GM18502 (cell line): ENCODE measurements at regions not wholly inside any gene's neighbourhood (a gene's known extent, or its start where the extent isn't known, plus 50 kb on each side); places are given as distances from the start of the nearest gene placed in this dataset.
"Not testable (repeated sequence)": the region's sequence is repeated elsewhere in the genome, so short reads cannot be mapped to it uniquely, and the experiment has no call there.

Experiments used
- ATAC-seq: cut with Tn5 transposase; IDR thresholded peaks from one replicate; pipeline ENCODE4 v1.9.1; 2021; ENCODE audit warnings: mild to moderate bottlenecking; ENCODE audit not compliant: unreplicated experiment, poor library complexity

DNA sequence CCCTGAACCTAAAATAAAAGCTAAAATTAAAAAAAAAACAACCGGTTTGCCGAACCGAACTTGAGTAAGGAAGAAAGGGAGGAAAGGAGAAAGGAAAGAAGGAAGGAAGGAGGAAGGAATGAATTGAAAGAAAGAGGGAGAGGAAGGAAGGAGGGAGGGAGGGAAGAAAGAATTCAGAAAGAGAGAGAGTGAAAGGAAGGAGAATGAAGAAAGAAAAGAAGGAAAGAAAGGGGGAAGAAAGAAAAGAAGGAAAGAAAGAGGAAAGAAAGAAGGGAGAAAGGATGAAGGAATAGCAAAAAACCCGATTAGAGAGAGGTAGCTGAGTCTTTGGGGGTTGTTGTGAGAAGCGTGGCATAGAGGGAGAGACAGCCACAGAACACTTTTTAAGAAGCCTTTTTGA is 121.4 kb downstream of the FGF18 start:
- ATAC-seq: no peak

DNA sequence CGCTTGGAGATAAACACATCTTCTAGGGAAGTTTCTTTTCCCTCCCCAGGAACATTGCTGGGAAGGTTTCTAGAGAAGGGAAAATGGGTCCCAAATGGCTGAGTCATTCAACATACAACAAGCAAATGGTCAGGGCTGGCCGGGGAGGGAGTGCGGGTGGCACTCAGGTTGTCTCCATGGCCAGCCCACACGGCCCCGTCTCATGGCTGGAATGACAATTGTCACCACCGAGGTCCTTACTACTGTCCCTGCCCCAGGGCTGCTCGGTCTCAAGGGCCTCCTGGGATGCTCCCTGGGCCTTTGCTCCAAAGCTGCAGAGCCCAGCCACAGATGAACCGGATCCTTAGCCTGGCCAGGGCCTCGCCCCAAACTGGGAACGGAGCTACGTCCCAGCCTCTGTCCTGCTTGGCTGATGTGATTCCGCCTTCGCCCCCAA is 121.9 kb downstream of the FGF18 start:
- no peak for ATAC-seq

DNA sequence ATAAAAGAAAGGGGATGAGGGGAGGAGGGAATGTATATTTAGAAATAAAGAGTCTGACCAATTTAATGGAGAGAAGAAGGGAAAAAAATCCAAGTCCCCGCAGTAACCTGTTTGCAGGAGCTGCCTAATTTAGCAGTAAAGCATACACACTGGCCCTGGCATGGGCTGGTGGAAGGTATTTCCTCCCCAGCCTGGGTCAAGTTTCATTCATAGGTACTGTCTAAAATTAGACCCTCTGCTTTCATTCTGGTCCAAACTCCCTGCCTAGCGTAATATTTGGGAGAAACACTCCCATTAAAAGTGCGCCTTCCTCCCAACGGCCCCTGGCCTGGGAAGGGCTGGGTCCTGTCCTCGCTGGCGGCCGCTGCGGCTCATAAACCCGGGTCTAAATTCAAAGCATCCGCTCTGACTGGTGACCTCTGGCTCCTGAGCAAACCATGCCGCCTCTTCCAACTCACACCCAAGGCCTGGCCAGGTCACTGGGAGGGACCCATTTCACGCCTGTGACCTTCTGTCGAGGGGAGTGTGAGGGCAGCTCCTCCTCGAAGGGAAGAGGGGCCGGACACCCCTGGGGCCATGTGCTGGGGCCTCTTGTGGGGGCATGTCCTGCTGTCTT is 123.2 kb downstream of the FGF18 start:
- ATAC-seq: no peak

DNA sequence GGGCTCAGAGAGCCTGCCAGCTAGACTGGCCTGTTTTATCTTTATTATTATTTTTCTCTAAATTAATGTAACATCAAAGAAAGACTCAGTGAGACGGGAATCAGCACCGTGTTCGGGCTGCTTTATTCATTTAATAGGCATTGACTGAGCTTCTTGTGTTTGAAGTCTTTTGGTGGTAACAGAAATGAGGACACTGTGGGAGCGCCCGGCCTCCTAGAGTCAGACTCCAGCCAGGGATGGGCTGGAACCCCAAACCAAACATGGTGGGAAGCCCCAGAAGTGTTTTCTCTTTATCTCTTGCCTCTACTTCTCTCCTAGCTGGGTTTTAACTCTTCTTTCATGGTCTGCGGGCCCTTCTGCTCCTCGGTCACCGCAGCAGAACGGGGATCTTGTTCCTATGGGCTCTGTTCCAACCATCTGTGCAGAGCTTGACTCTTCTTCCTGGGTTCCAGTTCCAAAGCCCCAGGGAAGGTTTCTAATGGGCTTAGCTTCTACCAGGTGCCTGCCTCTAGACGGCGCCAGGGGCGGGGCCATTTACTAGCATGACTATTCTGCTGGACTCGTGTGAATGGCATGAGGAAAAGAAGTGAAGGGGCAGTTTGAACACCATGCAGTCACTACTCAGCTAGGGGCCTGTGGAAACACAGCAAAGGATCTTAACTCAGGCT is 123.8 kb downstream of the FGF18 start:
- no peak for ATAC-seq

DNA sequence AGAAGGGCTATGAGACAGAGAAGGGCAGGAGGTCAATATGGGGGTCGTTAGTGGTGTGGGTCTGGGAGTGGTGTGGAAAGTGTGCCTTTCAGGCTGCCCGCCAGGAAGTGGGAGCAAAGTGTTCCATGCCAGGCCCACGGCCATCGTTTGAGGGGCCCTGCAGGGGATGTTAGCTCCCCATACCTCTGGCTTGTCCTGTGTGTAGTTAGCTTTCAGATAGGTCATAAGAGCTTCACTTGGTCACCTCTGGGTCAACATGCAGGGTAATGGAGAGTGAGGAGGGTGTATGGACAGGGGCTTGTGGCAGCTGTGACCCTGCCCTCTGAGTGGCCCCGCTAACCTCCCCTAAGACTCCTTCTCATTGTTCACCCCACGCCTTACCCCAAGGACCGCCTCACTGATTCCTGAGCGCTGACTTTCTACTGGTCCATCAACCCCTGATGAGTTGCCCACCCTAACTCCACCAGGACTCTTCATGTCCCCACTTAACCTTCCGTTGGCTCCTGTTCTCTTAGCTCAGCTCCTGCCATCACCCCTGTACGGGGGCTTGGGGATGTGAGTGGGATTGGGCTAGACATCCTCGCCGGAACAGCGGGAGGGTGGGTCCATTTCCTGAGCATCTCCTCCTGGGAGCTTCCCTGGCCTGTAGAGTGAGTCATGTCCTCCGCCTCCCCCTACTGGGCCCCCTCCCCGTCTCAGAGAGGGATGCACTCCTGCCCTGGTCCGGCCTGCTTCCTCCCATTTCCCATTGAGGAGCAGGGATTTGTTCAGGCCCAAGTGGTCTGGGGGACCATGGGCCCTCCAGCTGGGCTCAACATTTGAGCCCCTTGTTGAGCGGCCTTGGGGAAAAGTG is 125.7 kb downstream of the FGF18 start:
- no peak for ATAC-seq

DNA sequence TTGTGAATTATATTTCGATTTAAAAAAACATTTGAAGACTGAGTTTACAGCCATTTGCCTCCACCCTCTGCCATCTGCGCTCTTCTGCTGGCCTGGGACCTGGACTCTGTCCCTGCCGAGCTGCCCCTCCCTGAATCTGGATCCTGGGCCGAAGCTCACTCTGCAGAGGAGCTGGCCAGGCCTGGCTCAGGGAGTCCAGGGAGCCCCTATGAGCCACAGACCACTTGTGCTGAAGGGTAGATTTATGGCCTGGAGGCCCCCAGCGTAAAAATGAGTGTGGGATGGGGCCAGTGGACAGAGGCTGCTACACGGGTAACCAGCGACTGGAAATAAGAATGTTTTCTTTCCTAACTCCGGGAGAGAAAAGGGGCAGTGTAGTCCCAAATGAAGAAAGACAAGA is 129.8 kb downstream of the FGF18 start:
- no peak for ATAC-seq

DNA sequence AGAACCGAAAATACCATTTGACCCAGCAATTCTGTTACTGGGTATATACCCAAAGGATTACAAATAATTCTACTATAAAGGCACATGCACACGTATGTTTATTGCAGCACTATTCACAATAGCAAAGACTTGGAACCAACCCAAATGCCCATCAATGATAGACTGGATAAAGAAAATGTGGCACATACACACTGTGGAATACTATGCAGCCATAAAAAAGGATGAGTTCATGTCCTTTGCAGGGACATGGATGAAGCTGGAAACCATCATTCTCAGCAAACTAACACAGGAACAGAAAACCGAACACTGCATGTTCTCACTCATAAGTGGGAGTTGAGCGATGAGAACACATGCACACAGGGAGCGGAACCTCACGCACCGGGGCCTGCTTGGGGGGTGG is 134.4 kb downstream of the FGF18 start:
- ATAC-seq: not testable (repeated sequence)

DNA sequence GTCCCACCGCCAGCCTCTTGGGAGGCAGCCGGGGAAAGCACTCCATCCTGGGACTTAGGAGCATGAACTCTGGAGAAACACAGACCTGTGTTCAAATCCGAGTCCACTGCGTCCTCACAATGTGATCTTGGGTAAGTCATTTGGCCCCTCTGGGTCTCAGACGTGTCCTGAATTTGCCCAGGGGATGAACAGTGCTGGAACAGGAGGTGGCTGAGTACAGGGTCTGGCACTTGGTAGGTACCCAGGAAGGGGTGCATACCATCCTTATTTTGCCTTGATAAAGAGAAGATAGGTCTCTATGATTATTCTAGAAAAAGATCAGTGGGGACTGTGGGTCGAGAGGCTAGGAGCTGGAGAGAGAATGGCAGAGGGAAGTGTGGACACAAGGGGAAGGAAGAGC is 135.7 kb downstream of the FGF18 start:
- no peak for ATAC-seq

DNA sequence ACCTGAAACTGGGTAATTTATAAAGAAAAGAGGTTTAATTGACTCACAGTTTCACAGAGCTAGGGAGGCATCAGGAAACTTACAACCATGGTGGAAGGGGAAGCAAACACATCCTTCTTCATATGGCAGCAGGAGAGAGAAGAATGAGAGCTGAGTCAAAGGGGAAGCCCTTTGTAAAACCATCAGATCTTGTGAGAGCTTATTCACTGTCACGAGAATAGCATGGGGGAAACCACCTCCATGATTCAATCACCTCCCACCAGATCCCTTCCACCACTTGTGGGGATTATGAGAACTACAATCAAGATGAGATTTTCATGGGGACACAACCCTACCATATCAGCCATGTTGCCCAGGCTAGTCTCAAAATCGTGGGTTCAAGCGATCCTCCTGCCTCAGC is 143.4 kb downstream of the FGF18 start:
- ATAC-seq: no peak

DNA sequence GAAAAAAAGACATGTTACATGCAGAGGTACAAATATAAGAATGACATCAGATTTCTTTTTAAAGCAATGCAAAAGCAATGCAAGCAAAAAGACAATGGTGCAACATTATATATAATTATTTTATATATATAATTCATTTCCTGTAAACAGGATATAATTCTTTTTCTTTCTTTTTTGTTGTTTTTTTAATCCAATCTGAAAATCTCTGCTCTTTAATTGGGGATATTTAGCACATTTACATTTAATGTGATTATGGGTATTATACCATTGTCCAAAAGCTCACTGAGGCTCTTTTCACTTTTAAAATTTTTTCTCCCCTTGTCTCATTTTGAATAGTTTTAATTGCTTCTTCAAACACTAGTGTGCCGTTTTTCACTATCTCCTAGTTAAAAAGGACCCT is 148.9 kb downstream of the FGF18 start:
- no peak for ATAC-seq

DNA sequence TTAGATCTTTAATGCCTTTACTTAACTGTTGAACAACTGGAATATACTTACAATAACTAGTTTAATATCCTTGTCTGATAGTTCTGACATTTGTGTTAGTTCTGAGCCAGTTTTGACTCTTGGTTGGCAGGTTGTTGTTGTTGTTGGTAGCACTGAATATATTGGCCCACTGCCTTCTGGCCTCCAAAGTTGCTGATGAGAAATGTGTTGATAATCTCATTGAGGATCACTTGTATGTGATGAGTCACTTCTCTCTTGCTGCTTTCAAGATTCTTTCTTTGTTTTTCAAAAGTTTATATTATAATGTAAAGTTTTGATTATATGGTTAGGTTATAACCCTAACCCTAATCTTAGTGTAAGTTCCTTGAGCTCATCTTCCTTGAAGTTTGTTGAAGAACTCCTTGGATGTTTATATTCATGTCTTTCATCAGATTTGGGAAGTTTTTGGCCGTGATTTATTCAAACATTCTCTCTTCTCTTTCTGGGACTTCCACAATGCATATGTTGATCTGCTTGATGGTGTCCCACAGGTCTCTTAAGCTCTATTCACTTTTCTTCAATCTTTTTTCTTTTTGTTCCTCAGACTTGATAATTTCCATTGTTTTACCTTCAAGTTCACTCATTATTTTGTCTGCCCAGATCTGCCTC is 149.7 kb downstream of the FGF18 start:
- ATAC-seq: no peak

DNA sequence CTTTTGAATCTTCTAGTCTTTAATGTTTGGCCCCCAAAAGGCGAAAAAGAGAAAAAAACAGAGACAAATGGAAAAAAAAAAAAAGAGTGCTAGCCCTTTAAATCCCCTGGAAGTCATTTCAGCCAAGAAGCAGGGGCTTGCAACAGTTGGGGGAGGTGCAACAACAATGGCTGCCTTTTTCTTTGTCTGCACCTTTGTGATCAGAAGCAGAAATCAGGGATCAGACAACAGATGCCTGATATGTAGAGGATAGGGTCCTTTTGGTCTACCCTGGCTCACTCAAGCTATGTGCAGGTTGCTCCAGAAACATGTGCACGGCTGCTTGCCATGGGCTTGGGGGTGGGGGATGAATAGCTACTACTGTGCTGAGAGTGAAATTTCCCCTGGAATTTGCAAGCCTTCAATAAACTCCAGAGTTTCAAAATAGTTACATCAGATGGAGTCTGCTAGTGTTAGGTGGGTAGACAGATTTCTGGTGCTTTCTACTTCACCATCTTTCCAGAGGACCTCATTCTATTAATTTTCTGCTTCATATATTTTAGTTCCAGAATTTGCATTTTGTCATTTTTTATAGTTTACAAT is 150.9 kb downstream of the FGF18 start:
- ATAC-seq: no peak

DNA sequence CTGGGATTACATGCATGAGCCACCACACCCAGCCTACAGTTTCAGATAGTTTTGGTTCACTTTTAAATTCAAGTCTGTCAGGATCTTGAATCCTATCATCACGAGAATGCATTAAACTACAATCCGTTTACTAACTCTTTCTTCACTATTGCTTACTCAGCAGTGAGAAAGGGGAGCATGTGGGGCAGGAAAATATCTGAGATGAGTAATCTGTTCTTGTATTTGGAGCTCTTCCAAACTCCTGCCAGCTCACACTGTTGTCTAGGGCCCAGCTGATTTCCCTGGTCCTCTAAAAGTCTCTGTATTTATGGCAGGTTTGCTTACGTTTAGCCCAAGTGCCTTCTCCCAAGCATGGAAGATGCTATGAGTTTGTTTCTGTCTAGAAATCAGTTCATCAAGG is 152.2 kb downstream of the FGF18 start:
- no peak for ATAC-seq

DNA sequence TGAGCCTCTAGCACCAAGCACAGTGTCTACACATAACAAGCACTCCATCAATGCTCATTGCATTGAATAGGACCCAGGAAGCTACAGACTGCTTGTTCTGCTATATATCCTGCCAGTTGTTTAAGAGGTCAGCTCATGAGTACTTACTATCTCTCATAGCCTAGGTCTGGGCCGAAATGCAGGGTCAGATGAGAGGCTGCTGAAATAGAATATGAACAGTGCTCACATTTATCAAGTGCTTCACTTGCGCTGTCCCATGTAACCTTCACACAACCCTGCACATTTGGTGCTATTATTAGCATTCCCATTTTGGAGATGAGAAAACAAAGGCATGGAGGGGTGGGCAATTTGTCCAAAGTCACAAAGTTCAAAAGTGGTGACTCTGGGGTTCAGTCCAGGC is 153.6 kb downstream of the FGF18 start:
- ATAC-seq: no peak

DNA sequence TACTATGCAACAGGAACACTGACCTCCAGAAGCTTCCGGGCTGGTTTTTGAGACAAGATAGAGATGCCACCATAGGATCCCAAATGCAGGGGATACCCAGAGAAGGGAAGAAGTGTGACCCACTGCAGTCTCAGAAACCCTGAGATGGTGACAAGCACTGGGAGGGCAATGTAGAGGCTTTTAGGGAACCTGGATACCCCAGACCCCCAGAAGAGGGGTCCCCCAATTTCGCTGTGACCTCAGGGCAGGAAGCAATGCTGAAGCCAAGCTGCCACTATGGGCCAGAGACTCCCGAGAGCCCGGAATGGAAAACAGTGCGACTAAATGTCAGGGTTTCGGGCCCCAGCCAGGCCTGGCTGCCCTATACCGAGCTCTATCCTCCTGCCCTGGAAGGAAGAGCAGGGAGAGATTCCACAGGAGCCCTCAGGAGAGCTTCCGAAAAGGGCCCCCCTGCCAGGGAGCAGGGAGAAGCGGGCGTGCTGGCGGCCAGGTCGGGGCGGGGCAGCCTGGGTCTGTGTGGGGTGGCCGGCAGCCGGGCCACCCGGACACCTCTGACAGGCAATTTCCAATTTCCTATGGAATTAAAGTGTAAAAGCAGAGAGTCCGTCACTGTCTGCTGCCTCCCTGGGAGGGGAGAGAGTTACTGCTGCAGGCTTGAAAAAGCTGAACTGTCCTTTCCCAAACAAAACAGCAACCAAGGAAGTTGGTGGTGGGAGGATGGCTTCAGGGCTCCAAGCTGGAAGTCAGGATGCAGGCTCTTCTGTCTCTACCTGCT is 154.2 kb downstream of the FGF18 start:
- no peak for ATAC-seq

DNA sequence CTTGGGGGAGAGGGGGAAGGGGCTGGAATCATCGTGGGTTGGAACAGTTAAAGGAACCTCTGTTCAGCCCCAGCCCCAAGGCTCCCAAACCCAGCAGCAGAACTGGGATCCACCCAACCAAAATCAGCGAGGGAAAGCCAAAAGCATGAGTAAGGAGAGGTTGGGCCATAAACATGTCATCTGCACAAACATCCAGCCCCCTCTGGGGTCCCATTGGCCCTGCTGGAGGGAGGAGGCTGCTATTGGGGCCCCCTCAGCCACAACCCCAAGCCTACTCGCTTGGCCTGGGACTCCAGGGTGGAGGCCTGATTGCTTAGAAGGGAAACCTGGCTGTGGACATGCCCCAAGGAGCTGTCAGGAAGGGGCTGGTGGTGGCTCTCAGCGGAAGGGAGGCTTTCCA is 154.9 kb downstream of the FGF18 start:
- no peak for ATAC-seq

DNA sequence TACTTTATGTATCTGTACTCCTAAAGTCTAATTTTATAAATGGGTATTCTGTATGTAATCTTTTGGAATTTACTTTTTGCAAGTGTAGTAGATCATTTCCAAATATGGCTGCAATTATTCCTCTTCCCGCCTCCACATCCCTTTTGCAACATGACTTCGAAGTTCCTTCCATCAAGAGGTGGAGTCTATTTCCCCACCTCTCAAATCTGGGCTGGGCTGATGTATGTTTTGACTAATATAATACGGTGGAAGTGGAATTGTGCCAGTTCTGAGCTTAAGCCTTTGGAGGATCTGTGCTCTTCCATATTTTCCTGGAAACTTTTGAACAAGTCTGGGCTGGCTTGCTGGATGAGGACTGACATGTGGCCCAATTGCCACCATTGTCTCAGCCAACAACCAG is 155.9 kb downstream of the FGF18 start:
- no peak for ATAC-seq

DNA sequence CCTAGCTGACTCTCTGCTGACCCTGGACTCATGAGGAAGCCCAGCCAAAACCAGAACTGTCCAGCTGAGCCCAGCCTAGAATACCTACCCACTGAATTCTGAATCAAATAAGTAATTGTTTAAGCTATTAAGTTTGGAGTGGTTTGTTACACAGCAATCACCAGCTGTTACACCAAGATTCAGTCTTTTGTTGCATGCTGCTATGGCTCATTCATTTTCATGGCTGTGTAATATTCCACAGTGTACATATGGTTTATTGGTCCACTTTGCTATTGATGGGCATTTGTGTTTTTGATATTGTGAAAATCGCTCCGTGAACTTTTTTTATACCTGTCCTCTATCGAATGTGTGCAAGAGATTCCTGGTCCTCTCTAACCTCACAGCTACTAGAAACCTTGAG is 156.4 kb downstream of the FGF18 start:
- no peak for ATAC-seq

DNA sequence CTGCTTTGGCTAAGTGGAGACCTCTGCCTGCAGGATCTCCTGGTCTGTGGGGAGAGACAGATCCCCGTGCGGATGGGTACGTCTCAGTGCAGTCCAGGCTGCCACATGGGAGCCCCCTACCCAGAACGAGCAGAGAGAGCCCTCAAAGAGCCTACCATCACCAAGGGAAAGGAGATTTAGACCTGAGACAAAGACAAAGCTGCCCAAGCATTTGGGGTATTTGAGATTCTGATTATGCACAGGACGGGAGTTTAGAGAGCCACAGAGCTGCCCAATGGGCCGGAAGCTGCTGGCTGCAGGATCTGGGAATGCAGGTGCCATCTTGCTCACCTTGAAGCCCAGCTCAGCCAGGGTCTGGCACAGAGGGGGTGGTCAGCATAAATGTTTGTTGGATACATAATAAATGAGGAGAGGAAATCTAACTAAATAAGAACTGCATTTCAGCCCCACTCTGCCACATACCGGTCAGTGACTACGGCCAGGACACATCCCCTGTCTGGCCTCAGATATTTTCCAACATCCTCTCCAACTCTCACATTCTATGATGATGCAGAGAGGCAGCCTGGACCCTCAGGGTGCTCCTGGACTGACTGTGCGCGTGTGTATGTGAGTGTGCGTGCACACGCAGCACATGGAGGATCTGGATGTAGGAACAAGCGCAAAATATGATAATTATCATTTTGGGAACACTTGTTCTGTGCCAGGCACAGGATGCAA is 157.8 kb downstream of the FGF18 start:
- ATAC-seq: no peak
